Stomach (tissue), 4 donors: ENCODE measurements at regions not wholly inside any gene's neighbourhood (a gene's known extent, or its start where the extent isn't known, plus 50 kb on each side); places are given as distances from the start of the nearest gene placed in this dataset.

Experiments used
- CTCF ChIP-seq, 7 experiments: fragments of 450-650 bp in 4 of 7; fragments of 200-600 bp in 3 of 7; sonication (generic) in 3 of 7; IDR thresholded peaks; one replicate each; pipeline ENCODE4 v1.5.1; 2016 to 2019; ENCODE audit warnings: antibody characterized with exemption in 7 of 7, control low read depth in 2 of 7, mild to moderate bottlenecking in 1 of 7
- POLR2AphosphoS5 ChIP-seq, 3 donors: sonication (generic); formaldehyde crosslinking; IDR thresholded peaks; one replicate each; pipeline ENCODE4 v1.6.1; 2016; ENCODE audit warnings: antibody characterized with exemption in 3 of 3

- TF ChIP-seq CTCF (IDR thresholded peaks at IDR 0.05) (no peak), POLR2AphosphoS5 (IDR thresholded peaks at IDR 0.05) (no peak)
Observed at GRCh38 chr2:53220969-53221368, 546.6 kb upstream of the CHAC2 start.
